Myocyte (in vitro differentiated cells): ENCODE measurements at regions not wholly inside any gene's neighbourhood (a gene's known extent, or its start where the extent isn't known, plus 50 kb on each side); places are given as distances from the start of the nearest gene placed in this dataset.
"Not testable (repeated sequence)": the region's sequence is repeated elsewhere in the genome, so short reads cannot be mapped to it uniquely, and the experiment has no call there.

ENCODE experiments used
- DNase-seq: peaks from one replicate; pipeline ENCODE4 v3.0.0-alpha.2; 2012; ENCODE audit warnings: low read depth

DNA sequence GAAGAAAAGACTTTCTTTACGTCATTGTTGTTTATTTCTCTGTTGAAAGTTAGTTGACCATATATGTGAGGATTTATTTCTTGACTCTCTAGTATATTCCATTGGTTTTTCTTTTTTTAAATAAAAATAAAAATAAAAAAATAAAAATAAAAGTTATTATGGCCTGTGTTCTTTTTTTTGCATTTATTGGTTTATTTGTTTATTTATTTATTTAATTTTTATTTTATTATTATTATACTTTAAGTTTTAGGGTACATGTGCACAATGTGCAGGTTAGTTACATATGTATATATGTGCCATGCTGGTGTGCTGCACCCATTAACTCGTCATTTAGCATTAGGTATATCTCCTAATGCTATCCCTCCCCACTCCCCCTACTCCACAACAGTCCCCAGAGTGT, 822.7 kb upstream of the SLC39A10 start:
- not testable (repeated sequence) for DNase-seq

DNA sequence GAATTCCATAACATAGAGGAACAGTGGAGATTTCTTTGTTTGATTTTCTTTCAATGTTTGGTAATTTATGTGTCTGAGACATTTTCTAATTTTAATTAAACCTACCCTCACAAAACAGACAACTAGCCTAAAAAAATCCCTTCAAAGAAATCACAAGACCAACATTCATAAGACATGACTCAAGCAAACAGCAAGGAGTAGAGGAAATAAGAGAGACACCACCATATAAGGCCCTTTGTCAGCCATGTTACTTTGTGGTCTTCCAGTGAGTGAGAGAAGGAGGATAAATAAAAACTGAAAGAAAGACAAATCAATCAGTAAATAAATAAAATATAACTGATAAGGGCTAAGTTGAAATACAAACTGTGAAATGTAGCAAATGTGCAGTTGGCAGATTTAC, 830.8 kb upstream of the SLC39A10 start:
- DNase-seq: peak; percentile 56

GRCh38 chr2:194824450-194824849, 832.6 kb upstream of the SLC39A10 start:
- DNase-seq: no peak

DNA sequence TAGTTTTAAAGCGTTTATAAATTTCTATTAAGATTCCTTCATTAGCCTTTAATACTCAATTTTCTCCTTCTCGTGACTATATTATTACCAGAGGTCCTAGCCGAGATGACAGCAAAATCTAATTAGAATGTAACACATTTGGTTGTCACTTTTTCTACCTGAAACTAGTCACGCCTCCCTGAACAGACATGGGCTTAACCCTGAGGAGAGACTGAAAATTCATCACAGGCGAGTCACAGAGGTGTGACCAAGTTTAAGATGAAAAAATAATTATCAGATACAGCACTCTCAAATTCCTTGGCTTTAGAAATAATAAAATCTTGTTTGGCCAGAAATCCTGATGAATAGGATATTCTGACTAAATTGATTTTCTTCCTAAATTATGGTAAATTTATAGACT, 834.4 kb upstream of the SLC39A10 start:
- no peak for DNase-seq

DNA sequence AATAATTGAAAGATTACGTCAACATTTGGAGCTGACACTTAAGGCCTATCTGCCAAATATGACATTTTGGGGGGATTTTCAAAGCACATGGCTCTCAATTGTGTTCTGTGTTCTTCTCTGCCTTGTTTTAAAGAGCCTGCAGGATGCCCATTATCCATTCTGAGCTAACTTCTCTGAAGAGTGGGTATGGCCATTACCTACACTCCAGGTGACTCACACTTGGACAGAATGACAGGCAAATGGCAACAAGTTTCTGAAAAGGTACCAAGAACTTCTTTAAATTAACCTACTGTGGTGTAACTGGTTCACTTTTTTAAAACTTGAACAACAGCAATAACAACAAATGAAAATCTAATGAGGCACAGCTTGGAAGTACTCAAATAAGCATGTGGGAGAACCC, 834.9 kb upstream of the SLC39A10 start:
- no peak for DNase-seq

GRCh38 chr2:194819367-194819766, 837.7 kb upstream of the SLC39A10 start:
- peak; percentile 58 for DNase-seq

DNA sequence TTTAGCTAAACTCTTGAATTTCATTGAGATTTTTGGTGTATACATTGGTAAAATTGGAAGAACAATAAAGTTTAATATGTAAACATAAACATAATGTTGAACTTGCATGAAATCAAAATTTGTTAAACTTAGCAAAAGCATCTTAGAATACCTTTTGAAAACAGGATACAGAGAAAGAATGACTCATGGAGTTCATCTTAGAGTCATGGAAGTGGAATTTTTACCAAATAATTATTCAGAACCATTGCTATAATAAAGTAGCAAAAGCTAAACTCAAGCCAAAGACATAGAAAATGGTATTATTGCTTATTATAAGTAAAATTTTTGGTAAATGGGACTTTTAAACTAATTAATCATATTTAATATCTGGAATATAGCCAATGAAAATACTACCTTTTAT, 841.6 kb upstream of the SLC39A10 start:
- DNase-seq: no peak

DNA sequence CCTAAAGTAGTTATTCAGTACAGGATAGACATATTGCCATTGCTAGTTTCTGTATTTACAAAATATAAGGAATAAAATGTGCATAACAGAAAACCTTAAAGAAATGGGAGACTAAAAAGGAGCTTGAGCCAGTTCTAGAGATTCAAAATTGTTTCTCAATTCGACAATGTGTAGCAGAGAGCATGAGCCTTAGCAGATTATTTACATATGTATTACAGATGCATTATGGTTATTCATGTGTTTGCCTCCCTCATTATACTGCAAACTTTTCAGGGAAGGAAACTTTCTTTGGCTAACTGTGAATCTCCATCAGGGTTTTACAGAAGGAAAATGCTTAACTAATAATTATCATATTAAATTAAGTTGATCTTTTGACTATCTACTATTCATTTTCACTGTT, 854.4 kb upstream of the SLC39A10 start:
- DNase-seq: no peak

DNA sequence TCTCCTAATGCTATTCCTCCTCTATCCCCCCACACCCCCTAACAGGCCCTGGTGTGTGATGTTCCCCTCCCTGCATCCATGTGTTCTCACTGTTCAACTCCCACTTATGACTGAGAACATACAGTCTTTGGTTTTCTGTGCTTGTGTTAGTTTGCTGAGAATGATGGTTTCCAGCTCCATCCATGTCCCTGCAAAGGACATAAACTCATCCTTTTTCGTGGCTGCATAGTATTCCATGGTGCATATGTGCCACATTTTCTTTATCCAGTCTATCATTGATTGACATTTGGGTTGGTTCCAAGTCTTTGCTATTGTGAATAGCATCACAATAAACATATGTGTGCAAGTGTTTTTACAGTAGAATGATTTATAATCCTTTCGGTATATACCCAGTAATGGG, 870.0 kb upstream of the SLC39A10 start:
- DNase-seq: not testable (repeated sequence)

GRCh38 chr2:194771394-194771793, 885.6 kb upstream of the SLC39A10 start:
- not testable (repeated sequence) for DNase-seq

GRCh38 chr2:194769030-194769429, 888.0 kb upstream of the SLC39A10 start:
- no peak for DNase-seq

GRCh38 chr2:194765723-194766122, 891.3 kb upstream of the SLC39A10 start:
- DNase-seq: no peak

DNA sequence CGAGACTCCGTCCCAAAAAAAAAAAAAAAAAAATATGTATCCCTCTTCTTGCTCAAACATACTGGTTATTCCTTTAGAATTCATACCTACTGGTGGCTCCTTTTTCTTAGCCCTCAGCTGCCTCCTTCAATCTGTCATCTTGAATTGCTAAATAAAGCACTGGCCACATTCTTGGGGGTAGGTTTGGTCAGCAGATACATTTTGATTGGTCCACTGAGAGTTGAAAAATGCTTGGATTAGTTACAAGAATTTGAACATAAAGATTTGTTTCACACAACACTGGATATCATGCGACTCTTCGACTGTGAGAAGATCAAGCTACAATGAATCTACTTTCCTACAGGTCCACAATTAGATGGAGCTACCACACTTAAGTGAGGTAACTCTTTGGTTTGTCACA, 906.1 kb upstream of the SLC39A10 start:
- peak; percentile 97 for DNase-seq

- DNase-seq: peak; percentile 44
Observed at GRCh38 chr2:194745557-194746146, 911.4 kb upstream of the SLC39A10 start.

DNA sequence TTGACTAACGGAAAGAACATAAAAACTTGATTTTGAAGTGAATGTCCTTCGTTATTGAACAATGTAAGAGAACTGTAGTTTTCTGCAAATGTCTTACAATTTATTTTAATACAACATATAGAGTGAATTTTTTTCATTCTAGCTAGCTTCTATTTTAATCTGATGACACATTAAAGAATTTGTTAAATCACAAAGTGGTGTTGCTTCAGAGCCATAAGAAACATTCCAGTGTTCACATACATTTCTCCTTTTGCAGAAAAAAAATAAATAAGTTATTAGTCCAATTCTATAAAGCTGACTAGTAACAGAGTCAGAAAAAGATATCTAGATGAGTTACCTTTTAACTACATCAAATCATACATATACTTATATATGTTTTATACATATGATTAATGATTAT, 914.3 kb upstream of the SLC39A10 start:
- DNase-seq: no peak

- DNase-seq: no peak
Observed at GRCh38 chr2:194739217-194739616, 917.8 kb upstream of the SLC39A10 start.

GRCh38 chr2:194735837-194736542, 921.0 kb upstream of the SLC39A10 start:
- no peak for DNase-seq

- no peak for DNase-seq
Observed at GRCh38 chr2:194730266-194730665, 926.8 kb upstream of the SLC39A10 start.

DNA sequence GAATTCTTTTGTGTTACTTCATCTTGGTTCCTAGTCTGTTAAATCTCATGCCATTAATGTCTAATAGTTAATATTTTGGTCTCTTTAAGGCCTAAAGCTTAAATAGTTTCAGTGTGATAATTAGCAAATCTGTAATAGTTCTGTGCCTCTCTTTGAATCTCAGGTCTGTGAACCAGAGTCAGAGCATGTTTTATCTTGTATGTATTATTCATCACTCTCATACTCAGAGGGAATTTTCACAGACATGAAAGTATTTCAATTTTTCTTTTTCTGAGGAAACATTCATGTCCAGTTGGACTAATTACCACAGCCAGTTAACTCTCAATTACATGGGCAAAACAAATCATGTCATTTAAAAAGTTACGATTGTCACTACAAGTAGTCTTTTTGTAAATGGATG, 931.9 kb upstream of the SLC39A10 start:
- no peak for DNase-seq

DNA sequence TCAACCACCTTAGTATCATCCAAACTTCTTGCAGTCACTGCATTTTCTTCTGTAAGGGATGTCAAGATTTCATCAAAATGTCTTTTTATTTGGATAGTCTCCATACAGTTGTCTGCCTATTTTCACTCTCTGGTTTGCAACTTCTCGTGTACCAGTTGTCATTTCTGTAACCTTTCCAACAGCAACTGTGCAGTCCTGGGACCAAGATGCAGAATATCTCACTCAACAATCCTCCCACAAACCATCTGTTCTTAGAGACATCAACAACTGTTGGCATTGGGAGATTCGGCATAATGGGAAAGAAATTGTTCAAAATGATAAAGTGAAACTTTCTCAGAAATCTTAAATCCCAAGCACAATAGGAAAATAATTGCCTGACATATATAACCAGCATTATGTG, 933.6 kb upstream of the SLC39A10 start:
- DNase-seq: peak; percentile 96

- DNase-seq: peak; percentile 63
Observed at GRCh38 chr2:194721227-194721626, 935.8 kb upstream of the SLC39A10 start.

DNA sequence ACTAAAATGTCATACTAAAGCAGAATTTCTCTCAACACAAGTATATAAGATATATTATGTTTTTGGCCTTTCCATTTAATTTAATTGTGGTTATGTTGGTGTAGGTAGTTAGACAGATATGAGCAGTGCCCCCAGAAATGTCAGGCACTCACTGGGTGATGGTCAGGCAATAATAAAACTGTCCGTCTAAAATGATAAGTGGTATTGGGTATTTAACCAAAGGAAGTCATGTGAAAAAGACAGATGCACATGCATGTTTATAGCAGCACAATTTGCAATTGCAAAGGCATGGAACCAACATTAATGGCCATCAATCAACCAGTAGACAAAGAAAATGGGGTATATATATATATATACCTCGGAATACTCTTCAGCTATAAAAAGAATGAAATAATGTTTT, 936.6 kb upstream of the SLC39A10 start:
- DNase-seq: peak; percentile 71

GRCh38 chr2:194718881-194719280, 938.1 kb upstream of the SLC39A10 start:
- no peak for DNase-seq
